MM.1S (cell line): ENCODE measurements at regions not wholly inside any gene's neighbourhood (a gene's known extent, or its start where the extent isn't known, plus 50 kb on each side); places are given as distances from the start of the nearest gene placed in this dataset.

Experiments
- EZH2phosphoT487 ChIP-seq: fragments of 300-600 bp; sonication (generic); IDR thresholded peaks from 2 replicates; pipeline ENCODE4 v1.6.1; 2018; ENCODE audit warnings: antibody characterized with exemption, low read length
- TF ChIP-seq, protein P1 (sequence below): fragments of 300-600 bp; sonication (generic); IDR thresholded peaks from 2 replicates; pipeline ENCODE4 v1.5.1; 2016; ENCODE audit warnings: antibody characterized with exemption, low read length, mixed read lengths

DNA sequence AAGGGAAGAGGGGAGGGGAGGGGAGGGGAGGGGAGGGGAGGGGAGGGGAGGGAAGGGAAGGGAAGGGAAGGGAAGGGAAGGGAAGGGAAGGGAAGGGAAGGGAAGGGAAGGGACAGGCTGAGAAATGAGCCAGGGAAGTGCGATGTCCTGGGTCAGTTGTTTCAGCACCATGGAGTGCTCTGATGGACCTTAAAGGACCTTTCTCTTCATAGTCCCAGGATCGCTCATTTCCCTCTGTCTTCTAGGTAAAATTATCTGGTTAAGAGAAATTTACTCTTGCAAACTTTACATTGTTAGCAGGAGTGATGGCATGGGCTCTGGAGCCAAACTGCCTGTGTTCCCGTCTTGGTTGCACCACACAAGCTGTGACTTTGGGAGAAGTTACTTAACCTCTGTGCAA is 357.8 kb downstream of the MATN1 start:
- TF ChIP-seq, protein P1, sequence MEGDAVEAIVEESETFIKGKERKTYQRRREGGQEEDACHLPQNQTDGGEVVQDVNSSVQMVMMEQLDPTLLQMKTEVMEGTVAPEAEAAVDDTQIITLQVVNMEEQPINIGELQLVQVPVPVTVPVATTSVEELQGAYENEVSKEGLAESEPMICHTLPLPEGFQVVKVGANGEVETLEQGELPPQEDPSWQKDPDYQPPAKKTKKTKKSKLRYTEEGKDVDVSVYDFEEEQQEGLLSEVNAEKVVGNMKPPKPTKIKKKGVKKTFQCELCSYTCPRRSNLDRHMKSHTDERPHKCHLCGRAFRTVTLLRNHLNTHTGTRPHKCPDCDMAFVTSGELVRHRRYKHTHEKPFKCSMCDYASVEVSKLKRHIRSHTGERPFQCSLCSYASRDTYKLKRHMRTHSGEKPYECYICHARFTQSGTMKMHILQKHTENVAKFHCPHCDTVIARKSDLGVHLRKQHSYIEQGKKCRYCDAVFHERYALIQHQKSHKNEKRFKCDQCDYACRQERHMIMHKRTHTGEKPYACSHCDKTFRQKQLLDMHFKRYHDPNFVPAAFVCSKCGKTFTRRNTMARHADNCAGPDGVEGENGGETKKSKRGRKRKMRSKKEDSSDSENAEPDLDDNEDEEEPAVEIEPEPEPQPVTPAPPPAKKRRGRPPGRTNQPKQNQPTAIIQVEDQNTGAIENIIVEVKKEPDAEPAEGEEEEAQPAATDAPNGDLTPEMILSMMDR: no peak
- TF ChIP-seq EZH2phosphoT487: no peak
